ENCODE measurements at regions not wholly inside any gene's neighbourhood (a gene's known extent, or its start where the extent isn't known, plus 50 kb on each side); places are given as distances from the start of the nearest gene placed in this dataset.
A peak's percentile ranks its signal among the peaks of the same experiment; 100 is the strongest.

DNA sequence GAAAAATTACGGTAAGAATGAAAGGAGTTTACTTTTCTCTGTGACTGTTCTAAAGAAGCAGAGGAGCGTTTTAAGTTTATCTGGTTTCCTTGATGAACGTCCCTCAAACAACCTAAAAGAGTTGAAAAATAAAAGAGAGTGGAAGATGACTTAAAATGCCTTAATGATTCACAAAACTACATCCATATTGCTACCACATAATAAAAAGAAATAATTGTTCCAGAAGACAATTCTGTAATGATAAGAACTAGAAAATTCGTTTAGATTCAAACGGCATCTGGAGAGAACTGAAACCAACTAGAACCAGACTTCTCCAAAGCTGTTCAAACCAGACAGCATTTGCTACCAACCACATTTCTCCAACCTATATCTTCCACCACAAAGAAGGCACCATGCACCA, 68.1 kb downstream of the TEKT4 start:
- no peak for DNase-seq (ENCODE audit: low read depth in 2 of 2)

DNA sequence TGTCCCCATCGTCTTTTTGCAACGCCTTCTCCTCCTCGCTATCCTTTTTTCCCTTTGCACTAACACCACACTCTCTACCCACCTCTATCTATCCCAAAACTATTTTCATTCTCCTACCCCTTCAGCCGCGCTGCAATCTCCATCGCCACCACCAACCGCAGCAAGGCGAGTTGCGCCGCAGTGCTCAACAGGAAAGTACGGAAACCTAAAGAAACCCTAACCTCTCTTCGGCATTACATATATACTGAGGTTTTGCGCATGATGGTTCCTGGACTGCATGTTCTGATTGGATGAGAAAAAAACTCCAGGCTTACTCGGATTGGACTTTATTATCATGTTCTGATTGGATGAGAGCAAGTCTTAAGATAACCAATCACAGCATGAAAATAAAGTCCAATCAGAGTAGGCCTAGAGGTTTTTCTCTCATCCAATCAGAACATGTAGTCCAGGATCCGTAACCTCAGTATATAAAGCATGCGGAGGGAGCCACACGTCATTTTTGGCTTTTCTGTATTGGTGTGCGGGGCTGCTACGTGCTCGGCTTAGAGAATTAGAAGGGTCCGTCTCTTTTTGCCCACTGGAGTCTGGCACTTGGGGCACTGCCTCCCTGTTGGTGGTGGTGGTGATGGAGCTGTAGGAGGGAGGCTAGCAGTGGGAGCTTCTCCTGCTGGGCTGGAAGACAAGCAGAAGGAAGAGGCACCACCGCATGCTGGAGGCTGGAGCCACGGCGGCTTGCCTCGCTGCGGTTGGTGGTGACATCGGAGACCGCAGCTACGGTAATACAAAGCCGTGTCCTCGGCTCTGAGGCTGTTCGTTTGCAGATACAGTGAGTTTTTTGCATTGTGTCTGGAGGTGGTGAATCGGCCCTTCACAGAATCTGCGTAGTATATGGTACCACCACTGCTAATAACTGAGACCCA, 76.1 kb downstream of the TEKT4 start:
- no peak for DNase-seq (ENCODE audit: low read depth in 2 of 2)

DNA sequence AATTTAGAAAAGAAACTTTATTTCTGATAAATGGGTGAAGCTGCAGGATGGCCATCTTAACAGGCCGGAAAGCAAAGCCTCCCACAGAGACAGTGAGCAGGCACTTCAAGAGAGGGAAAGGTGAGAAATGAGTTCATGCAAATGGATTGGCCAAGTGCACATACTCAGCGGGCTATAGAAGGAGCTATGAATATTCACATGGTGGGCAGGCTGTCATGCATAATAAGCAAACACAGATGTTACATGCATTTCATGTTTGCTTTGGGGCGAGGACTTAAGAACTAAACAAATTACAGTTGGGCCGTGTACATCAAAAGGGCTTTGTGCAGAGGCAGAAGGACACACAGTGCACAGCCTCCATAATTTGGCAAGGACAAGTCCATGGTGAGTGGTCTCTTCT, 69.8 kb upstream of the MAL start:
- no peak for DNase-seq (ENCODE audit: low read depth in 2 of 2)

DNA sequence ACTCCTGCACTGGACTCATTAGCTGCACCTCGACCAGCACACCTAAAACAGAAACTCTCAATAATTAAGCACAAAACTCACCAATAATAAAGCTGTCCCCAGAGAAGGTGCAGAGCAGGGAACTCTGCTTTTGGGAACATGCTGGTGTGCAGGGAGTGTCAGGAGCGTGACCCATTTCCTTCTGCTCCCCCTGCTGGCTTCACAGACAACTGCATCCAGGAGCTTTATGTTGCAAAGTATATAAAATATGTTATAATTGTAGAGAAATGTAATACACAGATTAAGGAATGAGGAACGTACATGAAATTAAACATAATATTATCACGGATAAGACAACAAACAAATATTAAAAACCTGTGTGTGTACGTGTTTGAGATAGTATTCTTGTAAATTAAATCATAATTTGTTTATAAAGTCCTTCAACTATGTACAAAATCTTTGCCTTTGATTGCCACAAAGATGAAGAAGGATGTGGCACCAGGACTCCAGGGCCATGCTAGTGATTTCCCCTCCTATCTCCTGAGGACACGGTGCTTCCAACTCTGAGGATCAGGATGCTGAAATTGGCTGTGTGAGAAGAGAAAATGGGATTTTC, 68.6 kb upstream of the MAL start:
- DNase-seq (ENCODE audit: low read depth in 2 of 2) = peak; percentile 7 to 12

DNA sequence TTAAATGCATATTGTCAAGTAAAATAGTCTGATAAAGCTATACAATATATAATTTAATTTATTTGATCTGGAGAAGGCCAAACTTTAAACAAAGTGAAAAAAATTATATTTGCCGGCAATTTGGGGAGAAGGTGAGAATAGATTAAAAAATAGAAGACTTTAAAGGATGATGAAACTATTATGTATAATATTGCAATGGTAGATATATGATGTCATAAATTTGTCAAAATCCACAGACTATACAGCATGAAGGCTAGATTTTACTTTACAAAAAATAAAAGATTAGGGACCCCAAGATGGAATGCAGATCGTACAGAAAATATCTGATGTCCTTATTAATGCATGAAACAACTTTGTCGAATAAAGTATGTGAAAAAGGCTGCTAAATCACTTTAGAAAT, 67.3 kb upstream of the MAL start:
- no peak for DNase-seq (ENCODE audit: low read depth in 2 of 2)

DNA sequence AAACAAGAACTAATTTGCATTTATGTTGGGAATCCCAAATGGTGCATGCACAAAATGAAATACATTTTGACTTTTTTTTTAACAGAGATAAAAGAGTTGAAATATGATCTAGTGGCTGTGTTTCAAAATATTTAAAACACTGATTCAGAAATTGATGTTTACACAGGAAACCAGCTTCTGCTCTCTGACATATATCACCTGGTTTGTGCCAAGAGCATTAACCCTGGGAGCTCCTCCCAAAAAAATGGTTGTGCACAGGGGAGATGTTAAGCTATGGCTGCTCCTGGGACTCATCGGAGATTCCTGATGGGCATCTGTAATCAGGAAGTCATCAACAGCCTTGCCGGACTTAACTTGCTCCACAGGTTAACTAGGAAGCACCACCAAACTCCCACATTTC, 65.2 kb upstream of the MAL start:
- no peak for DNase-seq (ENCODE audit: low read depth in 2 of 2)

DNA sequence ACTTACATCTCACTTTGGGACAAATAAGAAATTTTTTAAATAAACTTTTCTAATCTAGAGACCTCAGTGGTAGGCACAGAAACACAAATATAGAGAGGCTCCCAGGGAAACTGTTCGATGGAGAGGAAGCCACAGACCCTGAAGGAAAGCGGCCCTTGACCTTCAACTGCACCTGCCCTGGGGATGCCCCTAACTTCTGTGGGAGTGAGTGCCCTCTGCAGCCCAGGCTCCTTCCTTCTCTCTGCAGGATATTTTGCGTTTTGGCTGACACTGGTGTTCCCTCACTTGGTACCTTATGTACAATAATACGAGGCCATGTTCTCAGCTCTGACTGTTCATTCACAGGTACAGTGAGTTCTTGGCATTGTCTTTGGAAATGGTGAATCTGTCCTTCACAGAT, 64.8 kb upstream of the MAL start:
- no peak for DNase-seq (ENCODE audit: low read depth in 2 of 2)

DNA sequence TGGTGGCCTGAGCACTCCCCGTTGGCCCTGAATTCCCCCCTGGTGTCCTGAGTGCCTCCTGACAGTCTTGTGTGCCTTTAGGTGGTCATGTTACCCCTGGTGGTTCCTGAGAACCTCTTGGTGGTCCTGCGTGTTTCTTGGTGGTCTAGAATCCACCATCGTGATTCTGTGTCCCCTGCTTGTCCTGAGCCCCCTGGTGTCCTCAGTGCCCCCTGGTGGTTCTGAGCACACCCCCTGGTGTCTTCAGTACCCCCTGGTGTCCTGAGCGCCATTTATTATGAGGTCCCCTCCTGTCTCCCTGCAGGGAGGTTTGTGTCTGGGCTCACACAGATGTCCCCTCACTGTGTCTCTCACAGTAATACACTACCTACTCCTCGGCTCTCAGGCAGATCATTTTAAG, 61.3 kb upstream of the MAL start:
- no peak for DNase-seq (ENCODE audit: low read depth in 2 of 2)

DNA sequence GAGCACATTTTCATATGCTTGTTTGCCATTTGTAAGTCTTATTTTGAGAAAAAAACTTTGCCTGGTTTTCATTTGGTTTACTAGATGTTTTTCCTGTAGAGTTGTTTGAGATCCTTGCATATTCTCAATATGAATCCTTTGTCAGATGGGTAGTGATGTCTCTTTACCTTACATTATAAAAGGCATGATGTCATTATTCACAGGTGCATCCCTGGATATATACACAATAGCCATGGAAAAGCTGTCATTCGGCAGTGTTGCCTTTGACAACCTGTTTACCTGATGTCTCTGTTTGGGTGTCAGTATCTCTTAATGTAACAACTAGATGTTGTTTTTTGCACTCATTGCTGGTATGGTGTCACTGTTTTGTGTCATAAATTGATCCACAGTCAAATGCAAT, 58.8 kb upstream of the MAL start:
- no peak for DNase-seq (ENCODE audit: low read depth in 2 of 2)

DNA sequence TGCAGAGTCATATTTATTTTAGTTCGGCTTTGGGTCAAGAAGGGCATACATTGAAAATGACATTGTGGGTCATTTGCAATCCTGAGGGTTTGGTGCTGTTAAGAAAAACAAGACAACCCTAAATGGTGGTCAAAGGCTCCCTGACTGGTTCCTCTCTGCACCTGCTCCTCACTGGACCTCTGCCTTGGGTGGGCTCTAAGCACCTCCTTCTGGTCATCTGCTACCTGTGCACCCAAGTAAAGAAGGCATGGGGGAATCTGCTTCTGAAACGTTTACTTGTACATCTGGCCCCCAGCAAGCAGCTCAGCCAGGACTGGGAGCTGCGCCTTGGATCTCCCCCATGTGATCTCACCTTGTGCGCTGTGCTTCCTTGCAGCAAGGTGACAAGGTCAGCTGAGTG, 55.2 kb upstream of the MAL start:
- DNase-seq (ENCODE audit: low read depth in 2 of 2) = no peak

Data from stimulated activated CD4-positive, alpha-beta T cell treated with anti-CD3 and anti-CD28 coated beads, Interleukin-15, amount 100 ng/mL, for 48 hours (primary cell).